ENCODE measurements at regions not wholly inside any gene's neighbourhood (a gene's known extent, or its start where the extent isn't known, plus 50 kb on each side); places are given as distances from the start of the nearest gene placed in this dataset.
A peak's percentile ranks its signal among the peaks of the same experiment; 100 is the strongest.
"Not testable (repeated sequence)": the region's sequence is repeated elsewhere in the genome, so short reads cannot be mapped to it uniquely, and the experiment has no call there.

DNA sequence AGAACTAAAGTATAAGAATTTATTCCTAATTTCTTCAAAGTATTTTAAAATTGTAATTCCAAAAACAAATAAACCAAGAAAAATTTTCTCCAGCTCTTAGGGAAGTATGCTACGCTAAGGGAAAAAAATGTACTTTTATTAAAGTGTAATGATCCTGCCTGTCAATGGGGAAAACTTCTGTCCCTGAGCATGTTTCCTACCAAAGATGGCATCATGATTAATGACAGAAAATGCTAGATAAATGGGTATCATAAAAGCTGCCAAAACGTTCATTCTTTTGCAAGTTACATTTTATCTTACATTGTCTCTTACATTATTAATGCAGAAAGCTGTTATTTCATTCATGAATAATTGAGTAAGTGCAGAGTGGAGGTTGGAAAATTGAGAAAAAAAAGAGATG, 443.4 kb downstream of the TECRL start (continued):
- TF ChIP-seq JUND (IDR thresholded peaks at IDR 0.05) (no peak), RFX5 (IDR thresholded peaks at IDR 0.05; ENCODE audit: low read length) (no peak), FOSL2 (IDR thresholded peaks at IDR 0.05; ENCODE audit: borderline replicate concordance, low read depth) (no peak), TCF12 (IDR thresholded peaks at IDR 0.05) (no peak)

- H3K9me2 ChIP-seq; H3K36me3 ChIP-seq (replicated peaks in 1 of 2; ENCODE audit: control insufficient read depth in 1 of 2, insufficient read depth in 2 of 2, low read length in 1 of 2); H3K9ac ChIP-seq; H3K27ac ChIP-seq (ENCODE audit: low read depth in 2 of 2, low read length in 1 of 2); H3K79me2 ChIP-seq (ENCODE audit: insufficient read depth); H3K27me3 ChIP-seq (ENCODE audit: insufficient read depth); H3K4me2 ChIP-seq; H3F3A ChIP-seq (replicated peaks; ENCODE audit: insufficient read depth); H3K9me3 ChIP-seq; H2AFZ ChIP-seq (ENCODE audit: low read depth); H4K20me1 ChIP-seq (ENCODE audit: insufficient read depth); H3K4me3 ChIP-seq (ENCODE audit: low read depth in 2 of 2, low read length in 1 of 2); POLR2A ChIA-PET; DNase-seq; H3K4me1 ChIP-seq (ENCODE audit: control insufficient read depth in 1 of 2, insufficient read depth in 2 of 2, low read depth in 1 of 2, low read length in 1 of 2): not testable (repeated sequence)
- CTCF ChIA-PET = interaction anchor here (0.9 kb wide), 1 partner anchor 11 kb away, joined by 4 read pairs; no protein-coding TSS in a partner anchor
- WGBS (ENCODE audit: low lambda C conversion rate) = 60% methylated on average over 17 of the region's 38 CpGs
Measured at GRCh38 chr4:63942706-63943286, 466.5 kb downstream of the TECRL start.

GRCh38 chr4:63937961-63938360, 471.3 kb downstream of the TECRL start:
- Histone ChIP-seq H3K4me3 (ENCODE audit: low read depth in 2 of 2, low read length in 1 of 2) (no peak overlapping the region; a peak in 1 of 4 replicates), H3K36me3 (replicated peaks in 1 of 2; ENCODE audit: control insufficient read depth in 1 of 2, insufficient read depth in 2 of 2, low read length in 1 of 2) (no peaks in the 10 kb centered on the region), H3F3A (replicated peaks; ENCODE audit: insufficient read depth) (no peaks in the 10 kb centered on the region), H3K79me2 (ENCODE audit: insufficient read depth) (no peaks in the 10 kb centered on the region), H3K27me3 (ENCODE audit: insufficient read depth) (no peaks in the 10 kb centered on the region), H3K9me3 (no peaks in the 10 kb centered on the region), H3K27ac (ENCODE audit: low read depth in 2 of 2, low read length in 1 of 2) (no peak overlapping the region), H2AFZ (ENCODE audit: low read depth) (no peak overlapping the region; the same call in 1 of the 2 replicates), H3K9me2 (no peaks in the 10 kb centered on the region), H3K4me1 (ENCODE audit: control insufficient read depth in 1 of 2, insufficient read depth in 2 of 2, low read depth in 1 of 2, low read length in 1 of 2) (no peaks in the 10 kb centered on the region), H4K20me1 (ENCODE audit: insufficient read depth) (no peaks in the 10 kb centered on the region), H3K9ac (no peak overlapping the region), H3K4me2 (peak overlapping the region; percentile 48; the same call in 1 of the 2 replicates)
- 1% methylated on average over 4 of the region's 4 CpGs for WGBS (ENCODE audit: low lambda C conversion rate)
- ChIA-PET POLR2A (no interaction called here), CTCF (no interaction called here)
- DNase-seq = no peak
- TF ChIP-seq TAF1 (IDR thresholded peaks at IDR 0.05; ENCODE audit: borderline replicate concordance, low read depth, low read length) (no peak), SIN3A (IDR thresholded peaks at IDR 0.05; ENCODE audit: borderline replicate concordance, low read depth, low read length) (no peak), USF1 (IDR thresholded peaks at IDR 0.05; ENCODE audit: borderline replicate concordance, low read depth) (no peak), GABPA (IDR thresholded peaks at IDR 0.05; ENCODE audit: low read depth) (no peak), YY1 (IDR thresholded peaks at IDR 0.05; ENCODE audit: low read depth) (no peak), MXI1 (IDR thresholded peaks at IDR 0.05; ENCODE audit: low read depth, low read length) (no peak), REST (IDR thresholded peaks at IDR 0.05; ENCODE audit: low read depth, low read length) (no peak), MAX (IDR thresholded peaks at IDR 0.05; ENCODE audit: low read depth) (no peak), CTCF (IDR thresholded peaks at IDR 0.05) (no peak), EZH2phosphoT487 (IDR thresholded peaks at IDR 0.05; ENCODE audit: borderline replicate concordance, low read depth) (no peak), JUND (IDR thresholded peaks at IDR 0.05) (no peak), FOXJ3 (CRISPR knock-in tag; IDR thresholded peaks at IDR 0.05) (no peak), SMC3 (IDR thresholded peaks at IDR 0.05; ENCODE audit: low read depth, low read length) (no peak), POLR2AphosphoS5 (IDR thresholded peaks at IDR 0.05; ENCODE audit: low read depth, low read length) (no peak), RAD21 (IDR thresholded peaks at IDR 0.05; ENCODE audit: low read length) (no peak), GATA2 (CRISPR knock-in tag; IDR thresholded peaks at IDR 0.05) (no peak), TCF12 (IDR thresholded peaks at IDR 0.05) (no peak)
- TF ChIP-seq, protein P1, sequence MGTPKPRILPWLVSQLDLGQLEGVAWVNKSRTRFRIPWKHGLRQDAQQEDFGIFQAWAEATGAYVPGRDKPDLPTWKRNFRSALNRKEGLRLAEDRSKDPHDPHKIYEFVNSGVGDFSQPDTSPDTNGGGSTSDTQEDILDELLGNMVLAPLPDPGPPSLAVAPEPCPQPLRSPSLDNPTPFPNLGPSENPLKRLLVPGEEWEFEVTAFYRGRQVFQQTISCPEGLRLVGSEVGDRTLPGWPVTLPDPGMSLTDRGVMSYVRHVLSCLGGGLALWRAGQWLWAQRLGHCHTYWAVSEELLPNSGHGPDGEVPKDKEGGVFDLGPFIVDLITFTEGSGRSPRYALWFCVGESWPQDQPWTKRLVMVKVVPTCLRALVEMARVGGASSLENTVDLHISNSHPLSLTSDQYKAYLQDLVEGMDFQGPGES (IDR thresholded peaks at IDR 0.05; ENCODE audit: low read depth, low read length) = no peak
